SK-N-DZ (cell line): ENCODE measurements at regions not wholly inside any gene's neighbourhood (a gene's known extent, or its start where the extent isn't known, plus 50 kb on each side); places are given as distances from the start of the nearest gene placed in this dataset.
"Not testable (repeated sequence)": the region's sequence is repeated elsewhere in the genome, so short reads cannot be mapped to it uniquely, and the experiment has no call there.

Source experiments
- DNase-seq: peaks from one replicate; pipeline ENCODE4 v3.0.0-alpha.2; 2015; ENCODE audit warnings: low spot score
- small RNA-seq, 2 experiments: library from RNA; depleted of rRNA; stranded (forward); fragments of <200 nt; gene quantifications; one replicate each; pipeline ENCODE3, GENCODE V24; 2014

DNA sequence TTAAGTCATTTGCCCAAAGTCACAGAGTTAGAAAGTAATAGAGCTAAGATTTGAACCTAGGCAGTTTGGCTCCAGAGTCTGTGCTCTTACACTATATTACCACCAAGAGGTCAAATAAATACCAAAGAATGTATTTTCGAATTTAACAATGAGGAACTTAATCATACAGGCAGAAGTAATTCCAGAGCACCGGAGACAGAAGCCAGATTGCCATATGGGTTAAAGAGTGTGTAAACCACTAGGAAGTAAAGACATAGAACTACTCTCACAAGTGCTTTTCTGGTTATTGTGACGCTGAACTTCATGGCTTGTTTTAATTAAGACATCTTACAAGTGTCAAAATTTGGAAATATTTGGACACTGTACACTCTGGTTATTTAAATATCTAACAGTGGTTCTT lies 114.5 kb upstream of the NBPF19 start:
- DNase-seq, result not testable (repeated sequence)

DNA sequence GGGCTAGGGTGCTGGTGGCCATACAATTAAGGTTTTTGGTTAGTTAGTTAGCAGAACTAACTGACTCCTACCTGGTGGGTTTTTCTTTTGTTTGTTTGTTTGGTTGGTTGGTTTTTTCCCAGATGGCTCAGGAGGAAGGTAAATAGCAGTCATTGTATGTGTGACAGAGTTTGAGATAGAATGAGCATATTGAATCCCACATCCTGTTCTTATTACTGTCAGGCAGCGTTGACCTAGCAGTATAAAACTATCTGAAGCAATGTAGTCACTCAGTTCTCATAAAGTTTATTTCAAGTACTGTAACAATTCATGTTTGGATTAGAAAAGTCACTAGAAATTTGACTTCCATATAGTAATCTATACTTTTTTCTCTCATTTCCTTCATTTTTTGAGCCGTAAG lies 113.5 kb upstream of the NBPF19 start:
- DNase-seq, result not testable (repeated sequence)

DNA sequence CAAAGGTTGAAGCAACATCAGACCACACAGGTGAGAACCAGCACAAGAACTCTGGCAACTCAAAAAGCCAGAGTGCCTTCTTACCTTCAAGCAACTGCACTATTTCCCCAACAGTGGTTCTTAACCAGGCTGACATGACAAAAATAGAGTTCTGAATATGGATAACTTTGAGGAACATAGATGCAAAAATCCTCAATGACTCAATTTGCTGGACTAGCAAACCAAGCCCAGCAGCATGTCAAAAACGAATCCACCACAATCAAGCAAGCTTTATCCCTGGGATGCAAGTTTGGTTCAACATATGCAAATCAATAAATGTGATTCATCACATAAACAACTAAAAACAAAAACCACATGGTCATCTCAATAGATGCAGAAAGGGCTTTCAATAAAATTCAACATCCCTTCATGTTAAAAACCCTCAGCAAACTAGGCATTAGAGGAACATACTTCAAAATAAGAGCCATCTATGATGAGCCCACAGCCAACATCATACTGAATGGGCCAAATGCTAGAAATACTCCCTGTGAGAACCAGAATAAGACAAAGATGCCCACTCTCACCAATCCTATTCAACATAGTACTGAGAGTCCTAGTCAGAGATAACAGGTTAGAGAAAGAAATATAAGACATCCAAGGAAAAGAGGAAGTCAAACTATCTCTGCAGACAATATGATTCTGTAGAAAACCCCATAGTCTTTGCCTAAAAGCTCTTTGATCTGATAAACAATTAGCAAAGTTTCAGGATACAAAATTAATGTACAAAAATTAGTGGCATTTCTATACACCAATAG lies 110.5 kb upstream of the NBPF19 start:
- not testable (repeated sequence) for DNase-seq

DNA sequence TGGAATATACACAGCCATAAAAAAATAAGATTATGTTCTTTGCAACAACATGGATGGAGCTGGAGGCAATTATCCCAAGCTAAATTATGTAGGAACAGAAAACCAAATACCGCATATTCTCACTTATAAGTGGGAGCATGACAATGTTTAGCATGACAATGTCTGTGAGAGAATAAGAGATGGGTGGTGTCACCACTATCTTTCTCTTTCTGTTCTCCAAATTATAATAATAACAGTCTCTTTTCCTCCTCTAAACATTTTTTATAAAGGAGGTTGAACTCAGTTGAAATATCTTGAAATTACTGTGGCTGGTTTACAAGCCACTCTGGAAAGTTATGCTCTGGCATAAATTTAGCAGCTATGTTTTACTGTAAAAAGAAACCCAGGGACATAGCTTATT lies 108.4 kb upstream of the NBPF19 start:
- DNase-seq, result not testable (repeated sequence)

DNA sequence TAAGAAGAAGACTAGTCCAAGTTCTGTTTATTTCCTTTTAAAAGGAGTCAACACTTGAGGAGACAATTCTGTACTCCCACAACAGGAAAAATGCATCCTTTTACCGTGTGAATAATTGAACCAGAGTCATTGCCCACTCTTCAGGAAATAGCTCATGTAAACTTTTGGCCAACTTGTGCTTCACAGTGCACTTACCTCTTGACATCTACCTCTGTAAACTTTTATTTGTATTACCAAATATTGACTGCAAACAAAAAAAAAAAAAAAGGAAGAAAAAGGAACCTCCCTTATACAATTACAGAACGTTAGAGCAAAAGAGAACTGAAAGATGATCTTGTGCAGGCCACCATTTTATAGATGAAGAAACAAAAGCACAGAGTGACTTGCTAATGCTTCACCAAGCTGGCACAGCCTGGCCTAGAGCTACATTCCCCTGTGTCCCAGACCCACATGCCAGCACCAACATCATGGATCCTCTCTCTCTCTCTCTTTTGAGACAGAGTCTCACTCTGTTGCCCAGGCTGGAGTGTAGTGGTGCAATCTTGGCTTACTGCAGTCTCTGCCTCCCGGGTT lies 107.3 kb upstream of the NBPF19 start:
- DNase-seq, result not testable (repeated sequence)

DNA sequence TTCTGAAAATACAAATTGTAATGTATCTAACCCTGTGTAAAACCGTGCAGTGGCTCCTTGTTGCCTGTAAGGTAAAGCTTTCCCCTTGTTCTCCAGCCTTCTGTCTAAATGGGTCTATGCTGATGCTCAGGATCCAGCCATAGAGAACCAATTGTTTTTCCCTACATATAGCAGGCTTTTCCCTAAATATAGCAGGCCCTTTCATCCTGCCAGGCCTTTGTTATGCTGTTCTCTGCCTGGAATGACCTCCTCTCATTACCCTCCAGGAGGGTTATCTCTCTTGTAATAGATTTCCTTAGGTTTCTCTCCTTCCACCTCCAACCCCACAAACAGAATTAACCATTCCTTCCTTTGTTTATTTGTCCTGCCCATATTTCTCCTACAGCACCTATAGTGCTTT lies 106.5 kb upstream of the NBPF19 start:
- not testable (repeated sequence) for DNase-seq

DNA sequence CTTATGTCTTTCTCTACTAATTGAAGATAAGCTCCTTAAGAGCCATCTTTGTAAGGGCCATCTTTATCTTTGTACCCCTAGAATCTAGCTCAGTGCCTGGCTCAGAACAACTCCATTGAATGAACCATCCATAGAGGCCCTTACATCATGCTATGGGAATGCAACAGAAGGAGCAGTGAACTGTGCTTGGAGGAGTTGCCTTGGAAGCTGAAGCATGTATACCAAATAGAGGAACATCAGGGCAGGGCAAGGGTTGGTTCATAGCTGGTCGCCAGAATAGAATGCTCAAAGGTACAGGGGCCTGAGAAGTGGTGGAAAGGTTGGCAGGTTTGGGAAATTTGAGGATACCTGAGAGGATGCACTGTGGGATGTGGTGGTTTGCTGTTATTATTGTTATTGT lies 105.8 kb upstream of the NBPF19 start:
- not testable (repeated sequence) for DNase-seq

DNA sequence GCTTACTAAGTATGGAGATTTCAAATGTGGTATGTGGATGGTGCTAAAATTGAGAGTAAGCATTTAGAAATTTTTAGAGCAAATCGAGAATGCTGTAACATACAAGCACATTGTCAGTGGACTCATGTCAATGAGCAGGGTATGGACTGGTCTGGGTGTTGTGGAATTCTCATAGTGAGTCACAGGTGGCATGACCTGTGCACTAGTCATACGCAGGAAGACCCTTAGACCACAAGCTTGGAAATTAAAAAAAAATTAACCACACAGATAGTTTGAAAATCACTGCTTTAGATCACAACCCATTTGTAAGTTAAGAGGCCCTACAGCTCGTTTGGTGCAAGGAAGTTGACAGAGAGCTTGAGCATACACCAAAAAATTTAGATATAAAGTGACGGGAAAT lies 102.9 kb upstream of the NBPF19 start:
- DNase-seq, result not testable (repeated sequence)

DNA sequence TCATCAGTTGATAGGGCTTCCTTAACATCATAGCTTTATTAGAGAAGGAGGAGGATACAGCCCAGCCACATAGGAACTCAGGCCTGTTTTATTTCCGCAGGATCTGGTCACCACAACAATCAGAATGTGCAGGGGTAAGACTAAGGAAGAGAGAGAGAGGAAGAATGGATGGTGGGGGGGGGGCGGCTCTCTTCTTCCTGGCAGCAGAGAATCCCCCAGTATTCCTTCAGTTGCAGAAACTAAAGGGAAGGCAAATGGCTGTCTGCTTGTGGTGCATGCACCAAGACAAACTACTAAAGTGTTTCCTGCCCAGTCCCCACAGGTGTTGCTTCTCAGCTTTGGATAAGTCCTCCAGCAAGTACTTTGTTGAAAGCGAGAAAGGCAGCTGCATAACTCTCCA lies 96.4 kb upstream of the NBPF19 start:
- DNase-seq, result not testable (repeated sequence)

DNA sequence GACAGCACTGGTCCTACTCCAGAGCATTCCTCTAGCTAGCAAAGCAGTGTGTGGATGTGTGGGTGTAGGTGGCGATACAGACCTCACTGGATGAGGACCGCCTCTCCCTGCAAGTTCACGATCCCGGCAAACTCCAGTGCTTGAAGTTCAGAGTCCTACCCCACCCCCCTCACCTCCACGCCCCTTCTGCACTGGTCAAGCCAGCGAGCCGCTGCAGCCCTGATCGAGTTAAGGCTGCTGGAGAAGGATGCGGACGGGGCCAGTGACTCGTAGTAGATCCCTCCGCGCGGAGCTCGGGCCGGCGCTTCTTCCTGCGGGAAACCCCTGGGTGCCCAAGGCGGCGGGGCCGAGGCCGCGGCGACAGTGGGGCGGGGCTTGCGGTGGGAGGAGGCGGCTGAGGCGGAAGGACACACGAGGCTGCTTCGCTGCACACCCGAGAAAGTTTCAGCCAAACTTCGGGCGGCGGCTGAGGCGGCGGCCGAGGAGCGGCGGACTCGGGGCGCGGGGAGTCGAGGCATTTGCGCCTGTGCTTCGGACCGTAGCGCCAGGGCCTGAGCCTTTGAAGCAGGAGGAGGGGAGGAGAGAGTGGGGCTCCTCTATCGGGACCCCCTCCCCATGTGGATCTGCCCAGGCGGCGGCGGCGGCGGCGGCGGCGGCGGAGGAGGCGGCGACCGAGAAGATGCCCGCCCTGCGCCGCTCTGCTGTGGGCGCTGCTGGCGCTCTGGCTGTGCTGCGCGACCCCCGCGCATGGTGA lies 84.5 kb upstream of the NBPF19 start:
- DNase-seq, result peak; percentile 50

DNA sequence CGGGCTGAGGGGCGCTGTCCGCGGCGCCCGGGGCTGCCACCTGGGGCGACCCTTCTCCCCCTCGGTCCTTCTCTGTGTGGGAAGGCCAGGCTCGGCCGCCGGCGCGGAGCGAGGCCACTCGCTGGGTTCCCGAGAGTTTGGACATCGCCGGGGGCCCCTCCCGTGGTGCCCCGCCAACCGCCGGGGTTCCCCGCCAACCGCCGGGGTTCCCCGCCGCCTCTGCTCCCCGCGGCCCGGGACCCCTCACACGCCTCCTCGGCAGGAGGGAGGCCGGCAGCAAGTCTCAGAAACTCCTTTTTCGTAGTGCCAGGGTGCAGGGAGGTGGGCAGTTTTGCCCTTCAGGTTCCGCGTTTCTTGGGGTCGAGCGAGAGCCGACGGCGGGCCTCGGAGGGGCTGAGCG lies 83.9 kb upstream of the NBPF19 start:
- not testable (repeated sequence) for DNase-seq

DNA sequence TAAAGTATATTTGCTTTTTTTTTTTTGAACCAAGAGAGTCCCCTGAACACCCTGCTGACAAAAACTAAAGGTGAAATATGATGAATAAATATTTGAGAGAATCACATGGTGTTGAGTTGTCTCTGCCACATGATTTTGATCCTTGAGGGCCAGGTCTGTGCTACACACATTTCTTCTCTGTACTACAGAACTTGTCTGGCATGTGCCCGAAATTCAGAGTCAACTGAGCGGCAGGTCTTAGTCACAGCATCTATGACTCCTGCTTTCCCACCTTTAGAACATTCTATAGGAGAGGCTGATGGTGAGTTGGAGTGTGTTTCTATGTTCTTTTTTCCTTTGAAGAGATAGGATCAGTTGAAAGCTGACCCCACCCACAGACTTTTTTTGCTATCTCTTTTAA lies 79.0 kb upstream of the NBPF19 start:
- not testable (repeated sequence) for DNase-seq

DNA sequence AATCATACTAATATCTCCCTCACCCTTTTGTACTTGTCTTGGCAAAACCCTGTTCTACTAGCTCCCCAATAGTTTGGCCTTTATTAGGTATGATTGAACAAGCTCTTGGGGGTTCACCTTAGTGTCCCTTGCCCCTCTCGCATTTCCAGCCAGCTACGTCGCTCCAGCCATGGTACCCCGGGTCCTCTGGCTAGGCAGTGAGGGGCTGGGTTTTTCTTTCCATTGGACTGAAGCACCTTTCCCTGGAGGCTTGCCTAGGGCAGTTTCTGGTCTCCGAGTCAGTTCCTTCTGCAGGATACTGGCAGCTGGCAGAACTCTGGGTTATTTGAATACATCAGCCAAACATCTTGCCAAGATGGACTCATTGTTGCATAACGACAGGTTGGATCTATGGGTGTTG lies 76.3 kb upstream of the NBPF19 start:
- not testable (repeated sequence) for DNase-seq

DNA sequence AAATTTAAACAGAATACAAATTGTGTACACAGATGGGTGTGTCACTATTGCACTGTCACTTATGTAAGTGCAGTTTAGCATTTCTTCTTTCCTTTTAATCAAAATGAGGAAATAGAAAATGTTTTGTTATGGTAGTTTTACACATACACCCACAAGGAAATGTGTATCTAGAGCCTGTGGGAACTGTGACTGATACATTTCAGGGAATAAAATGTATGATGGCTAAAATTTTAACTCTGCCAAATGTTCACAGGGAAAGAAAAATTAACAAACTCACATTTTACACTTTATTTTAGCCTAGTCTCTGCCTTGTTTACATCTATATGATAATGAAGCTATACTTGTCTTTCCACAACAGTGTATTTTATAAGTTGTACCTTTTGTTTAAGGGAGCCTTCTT lies 66.4 kb upstream of the NBPF19 start:
- not testable (repeated sequence) for DNase-seq

DNA sequence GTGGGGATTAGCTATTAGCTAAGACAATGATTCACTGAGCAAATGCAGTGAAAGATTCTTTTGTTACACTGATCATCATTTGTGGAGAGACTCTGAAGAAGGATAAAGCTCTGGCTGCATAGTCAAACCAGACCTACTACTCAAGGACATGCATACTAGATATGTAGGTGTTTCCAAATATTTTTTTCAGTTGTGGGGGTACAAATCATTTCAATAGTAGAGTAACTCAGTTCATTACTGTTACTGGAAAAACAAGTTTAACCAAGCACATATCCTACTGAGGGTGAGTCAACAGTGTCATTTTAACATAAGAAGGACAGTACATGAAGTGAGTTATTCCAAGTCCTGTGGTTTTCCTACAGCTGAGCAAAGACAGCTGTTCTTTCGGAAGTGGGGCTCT lies 59.5 kb upstream of the NBPF19 start:
- DNase-seq, result not testable (repeated sequence)

DNA sequence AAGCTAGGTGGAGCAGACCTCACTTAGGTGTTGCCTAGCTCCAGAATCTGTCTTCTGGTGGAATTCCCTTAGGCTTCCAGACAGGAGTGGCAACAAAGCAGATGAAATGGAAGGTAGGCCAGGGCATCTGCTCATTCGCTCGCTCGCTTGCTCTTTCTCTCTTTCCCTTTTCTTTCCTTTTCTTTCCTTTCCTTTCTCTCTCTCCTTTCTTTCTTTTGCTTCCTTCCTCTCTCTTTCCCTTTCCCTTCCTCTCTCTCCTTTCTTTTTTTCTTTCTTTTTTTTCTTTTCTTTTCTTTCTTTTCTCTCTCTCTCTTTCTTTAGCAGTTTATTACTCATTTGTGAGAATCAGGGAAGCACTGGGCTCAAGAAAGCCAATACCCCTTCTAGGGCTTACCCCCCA lies 56.1 kb upstream of the NBPF19 start:
- not testable (repeated sequence) for DNase-seq

DNA sequence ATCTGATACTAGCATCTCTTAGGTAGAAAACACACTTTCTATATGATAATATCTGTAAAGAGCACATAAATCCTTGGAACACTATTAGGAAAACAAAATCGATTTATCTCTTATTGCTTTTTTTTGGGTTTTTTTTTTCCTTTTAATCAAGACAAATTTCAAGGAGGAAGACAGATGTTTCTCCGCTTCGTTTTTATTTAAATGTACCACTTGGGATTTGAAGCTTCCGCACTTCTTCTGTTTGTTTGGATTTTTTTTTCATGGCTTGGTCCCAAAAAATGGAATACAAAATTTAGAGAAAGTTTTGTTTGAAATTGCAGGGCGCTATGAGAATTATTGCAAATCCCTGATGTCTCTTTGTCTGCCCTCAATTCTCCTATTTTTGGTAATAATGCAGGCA lies 51.7 kb upstream of the NBPF19 start:
- not testable (repeated sequence) for DNase-seq

Small RNA genes in the stretch of these regions (small RNA-seq; reads per million reads assigned to genes)
- gene RF00100 (905 to 19,926 reads per million in 2 experiments), gene RNU1-59P (0.03 to 0.04 reads per million in 2 experiments)
